Keratinocyte (primary cell): ENCODE measurements at regions not wholly inside any gene's neighbourhood (a gene's known extent, or its start where the extent isn't known, plus 50 kb on each side); places are given as distances from the start of the nearest gene placed in this dataset.

Experiments
- EZH2 ChIP-seq: IDR thresholded peaks from one replicate; pipeline ENCODE4 v1.6.1; 2012; ENCODE audit warnings: inconsistent platforms, mild to moderate bottlenecking, low read length, moderate library complexity
- TF ChIP-seq, protein P1 (sequence below), 3 experiments: IDR thresholded peaks in 1 of 3; conservative IDR thresholded peaks in 1 of 3; optimal IDR thresholded peaks in 1 of 3; 2 replicates in 2 of 3; 3 replicates in 1 of 3; pipeline versions ENCODE3 to v1.5.1; 2011; ENCODE audit warnings: low read length in 3 of 3, mild to moderate bottlenecking in 3 of 3, moderate library complexity in 2 of 3, control low read depth in 1 of 3, inconsistent platforms in 1 of 3; ENCODE audit not compliant: insufficient read depth in 2 of 3; ENCODE audit errors: extremely low read depth in 1 of 3

DNA sequence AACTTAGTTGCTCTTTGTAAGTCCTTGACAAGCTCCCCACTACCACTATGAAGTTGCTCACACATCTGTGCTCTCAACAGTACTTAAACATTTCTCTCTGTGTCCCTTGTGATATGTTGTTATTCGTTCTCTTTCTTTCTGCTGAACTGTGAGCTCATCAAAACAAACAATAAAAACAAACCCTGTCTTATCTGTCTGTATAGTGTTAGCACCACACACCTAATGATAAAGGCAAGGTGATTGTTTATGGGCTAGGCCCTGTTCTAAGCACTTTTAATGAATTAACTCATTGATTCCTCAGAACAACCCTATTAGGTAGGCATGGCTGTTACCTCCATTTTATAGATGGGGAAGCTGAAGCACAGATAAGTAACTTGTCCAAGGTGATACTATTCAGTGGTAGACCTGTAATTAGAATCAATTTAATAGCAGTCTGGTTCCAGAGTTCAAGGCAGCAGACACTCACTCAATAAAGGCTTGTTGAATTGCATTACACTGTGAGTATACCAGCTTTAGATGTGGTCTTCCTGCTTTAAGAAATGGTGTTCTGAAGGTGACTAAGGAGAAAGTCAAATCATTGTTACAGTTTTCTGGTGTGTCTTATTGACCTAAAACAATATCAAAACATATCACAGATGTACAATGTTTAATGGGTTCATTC, 153.6 kb upstream of the ELL2 start:
- TF ChIP-seq, protein P1, sequence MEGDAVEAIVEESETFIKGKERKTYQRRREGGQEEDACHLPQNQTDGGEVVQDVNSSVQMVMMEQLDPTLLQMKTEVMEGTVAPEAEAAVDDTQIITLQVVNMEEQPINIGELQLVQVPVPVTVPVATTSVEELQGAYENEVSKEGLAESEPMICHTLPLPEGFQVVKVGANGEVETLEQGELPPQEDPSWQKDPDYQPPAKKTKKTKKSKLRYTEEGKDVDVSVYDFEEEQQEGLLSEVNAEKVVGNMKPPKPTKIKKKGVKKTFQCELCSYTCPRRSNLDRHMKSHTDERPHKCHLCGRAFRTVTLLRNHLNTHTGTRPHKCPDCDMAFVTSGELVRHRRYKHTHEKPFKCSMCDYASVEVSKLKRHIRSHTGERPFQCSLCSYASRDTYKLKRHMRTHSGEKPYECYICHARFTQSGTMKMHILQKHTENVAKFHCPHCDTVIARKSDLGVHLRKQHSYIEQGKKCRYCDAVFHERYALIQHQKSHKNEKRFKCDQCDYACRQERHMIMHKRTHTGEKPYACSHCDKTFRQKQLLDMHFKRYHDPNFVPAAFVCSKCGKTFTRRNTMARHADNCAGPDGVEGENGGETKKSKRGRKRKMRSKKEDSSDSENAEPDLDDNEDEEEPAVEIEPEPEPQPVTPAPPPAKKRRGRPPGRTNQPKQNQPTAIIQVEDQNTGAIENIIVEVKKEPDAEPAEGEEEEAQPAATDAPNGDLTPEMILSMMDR (optimal IDR thresholded peaks at IDR 0.05 in 1 of 3, IDR thresholded peaks at IDR 0.05 in 1 of 3, conservative IDR thresholded peaks at IDR 0.05 in 1 of 3; ENCODE audit: extremely low read depth in 1 of 3, insufficient read depth in 2 of 3, low read length in 3 of 3): no peak
- no peak for TF ChIP-seq EZH2
